Mesendoderm (in vitro differentiated cells): ENCODE measurements at regions not wholly inside any gene's neighbourhood (a gene's known extent, or its start where the extent isn't known, plus 50 kb on each side); places are given as distances from the start of the nearest gene placed in this dataset.
A peak's percentile ranks its signal among the peaks of the same experiment; 100 is the strongest.

Source experiments
- DNase-seq: peaks from one replicate; pipeline ENCODE4 v3.0.0; 2013
- H2AK5ac ChIP-seq: 2 replicates; pipeline ENCODE4 v1.6.1; 2013; ENCODE audit warnings: low read length, inconsistent platforms
- H2BK120ac ChIP-seq: 2 replicates; pipeline ENCODE4 v1.6.1; 2013; ENCODE audit warnings: low read depth, mild to moderate bottlenecking, low read length, moderate library complexity, mixed read lengths
- H2BK15ac ChIP-seq: replicated peaks from 2 replicates; pipeline ENCODE4 v1.6.1; 2013; ENCODE audit warnings: low read depth, mild to moderate bottlenecking, moderate library complexity
- H2BK5ac ChIP-seq: 2 replicates; pipeline ENCODE4 v1.6.1; 2013; ENCODE audit warnings: low read length, inconsistent platforms
- H3K18ac ChIP-seq: 2 replicates; pipeline ENCODE4 v1.6.1; 2013; ENCODE audit warnings: mild to moderate bottlenecking, low read length, mixed read lengths
- H3K23ac ChIP-seq: one replicate; pipeline ENCODE4 v1.6.1; 2013; ENCODE audit warnings: low read length
- H3K27ac ChIP-seq: 2 replicates; pipeline ENCODE4 v1.5.1; 2013; ENCODE audit warnings: low read depth, mild to moderate bottlenecking, inconsistent platforms, low read length, moderate library complexity
- H3K27me3 ChIP-seq: 2 replicates; pipeline ENCODE4 v1.6.1; 2013; ENCODE audit warnings: low read length, control low read depth, mild to moderate bottlenecking, inconsistent platforms; ENCODE audit not compliant: insufficient read depth, poor library complexity
- H3K36me3 ChIP-seq: 2 replicates; pipeline ENCODE4 v1.6.1; 2013; ENCODE audit warnings: low read length, inconsistent platforms; ENCODE audit not compliant: control insufficient read depth, insufficient read depth
- H3K4ac ChIP-seq: one replicate; pipeline ENCODE4 v1.6.1; 2013; ENCODE audit warnings: low read depth, mild to moderate bottlenecking, low read length, moderate library complexity
- H3K4me1 ChIP-seq: 2 replicates; pipeline ENCODE4 v1.6.1; 2013; ENCODE audit warnings: low read depth, low read length, inconsistent platforms; ENCODE audit not compliant: control insufficient read depth
- H3K4me2 ChIP-seq: 2 replicates; pipeline ENCODE4 v1.6.1; 2013; ENCODE audit warnings: low read length
- H3K4me3 ChIP-seq: 2 replicates; pipeline ENCODE4 v1.5.1; 2013; ENCODE audit warnings: mild to moderate bottlenecking, low read length
- H3K56ac ChIP-seq: one replicate; pipeline ENCODE4 v1.6.1; 2013; ENCODE audit warnings: low read length
- H3K79me1 ChIP-seq: 2 replicates; pipeline ENCODE4 v1.6.1; 2013; ENCODE audit warnings: low read length, inconsistent platforms
- H3K79me2 ChIP-seq: 2 replicates; pipeline ENCODE4 v1.6.1; 2013; ENCODE audit warnings: mild to moderate bottlenecking, low read length; ENCODE audit not compliant: control insufficient read depth, insufficient read depth
- H3K9ac ChIP-seq: 2 replicates; pipeline ENCODE4 v1.6.1; 2013; ENCODE audit warnings: low read length, inconsistent platforms
- H4K5ac ChIP-seq: one replicate; pipeline ENCODE4 v1.6.1; 2013; ENCODE audit warnings: low read length
- H4K8ac ChIP-seq: one replicate; pipeline ENCODE4 v1.6.1; 2013; ENCODE audit warnings: low read depth, mild to moderate bottlenecking, control low read depth, low read length, moderate library complexity
- WGBS: extraction: QIAGEN DNeasy Blood & Tissue Kit; methylation state at CpG from one replicate; pipeline ENCODE4 v1.1.7; 2013; ENCODE audit warnings: low lambda C conversion rate, missing lambda C conversion rate; ENCODE audit not compliant: insufficient coverage; ENCODE audit errors: extremely low coverage; 5-methylcytosine and 5-hydroxymethylcytosine counted together

DNA sequence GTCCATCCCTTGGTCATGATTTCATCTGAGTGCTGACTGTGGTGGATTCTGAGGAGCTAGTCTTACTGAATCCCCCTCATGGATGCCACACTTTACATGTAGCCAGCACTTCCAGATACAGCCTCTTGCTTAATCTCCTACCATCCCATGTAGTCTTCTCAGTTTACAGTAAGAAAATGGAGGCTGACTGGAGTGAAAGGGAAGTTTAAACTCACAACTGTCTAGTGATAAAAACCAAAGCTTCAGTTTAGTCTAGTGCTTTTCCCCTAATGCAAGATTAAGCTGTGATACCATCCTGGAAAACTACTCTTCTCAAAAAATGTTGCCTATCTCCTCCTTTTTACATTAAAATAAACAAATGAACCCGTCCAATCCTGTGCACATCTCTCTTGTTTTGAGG lies 146.8 kb upstream of the HES1 start:
- Histone ChIP-seq H3K27ac (no peak overlapping the region), H3K18ac (no peak overlapping the region), H3K23ac (no peak overlapping the region), H3K27me3 (no peaks in the 10 kb centered on the region), H3K9ac (no peak overlapping the region), H4K5ac (no peak overlapping the region), H3K4me3 (no peak overlapping the region), H3K4me2 (no peak overlapping the region), H3K56ac (no peak overlapping the region), H3K4me1 (peaks cover 4% of the 10 kb centered on the region), H2BK120ac (no peak overlapping the region), H2BK5ac (no peak overlapping the region), H3K4ac (no peak overlapping the region), H2BK15ac (no peak overlapping the region), H4K8ac (no peak overlapping the region), H3K79me1 (no peaks in the 10 kb centered on the region), H3K79me2 (no peaks in the 10 kb centered on the region), H2AK5ac (no peak overlapping the region), H3K36me3 (no peaks in the 10 kb centered on the region)
- no peak for DNase-seq
- whole genome bisulfite sequencing, result no CpG with 5 or more reads among the region's 1 CpG

DNA sequence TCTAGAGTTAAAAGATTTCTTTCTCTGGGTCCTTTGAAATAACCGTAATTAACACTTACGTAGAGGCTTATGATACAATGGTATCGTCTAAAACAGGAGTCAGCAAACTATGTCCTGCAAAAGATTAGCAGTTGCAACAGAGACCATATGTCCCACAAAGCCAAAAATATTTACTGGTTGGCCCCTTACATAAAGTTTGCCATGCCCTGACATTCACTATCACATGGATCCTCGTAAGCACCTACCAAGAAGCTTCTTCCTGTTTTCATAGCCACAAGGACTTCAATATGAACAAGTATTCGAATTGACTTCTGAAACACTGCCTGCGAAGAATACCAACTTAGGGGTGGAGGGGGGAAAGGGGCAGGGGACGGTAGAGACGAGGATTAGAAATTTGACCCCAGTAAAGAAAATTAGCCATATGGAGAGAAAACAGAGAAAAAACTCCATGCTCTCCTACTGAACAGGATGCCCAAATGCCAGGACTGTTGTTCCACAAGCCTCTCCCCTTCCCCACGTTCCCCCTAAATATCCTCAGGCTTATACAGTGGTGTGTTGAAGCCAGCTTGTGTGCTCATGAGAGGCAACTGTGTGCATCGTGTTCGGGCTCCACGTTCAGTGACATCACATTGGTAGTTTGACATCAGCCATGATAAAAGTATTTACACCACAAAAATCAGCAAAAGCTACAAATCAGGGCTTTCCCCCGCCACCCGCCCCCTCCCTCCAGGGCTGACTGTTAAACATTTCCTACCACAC lies 144.1 kb upstream of the HES1 start:
- WGBS, result no CpG with 5 or more reads among the region's 14 CpGs
- H3K4me2 ChIP-seq, result no peak overlapping the region

DNA sequence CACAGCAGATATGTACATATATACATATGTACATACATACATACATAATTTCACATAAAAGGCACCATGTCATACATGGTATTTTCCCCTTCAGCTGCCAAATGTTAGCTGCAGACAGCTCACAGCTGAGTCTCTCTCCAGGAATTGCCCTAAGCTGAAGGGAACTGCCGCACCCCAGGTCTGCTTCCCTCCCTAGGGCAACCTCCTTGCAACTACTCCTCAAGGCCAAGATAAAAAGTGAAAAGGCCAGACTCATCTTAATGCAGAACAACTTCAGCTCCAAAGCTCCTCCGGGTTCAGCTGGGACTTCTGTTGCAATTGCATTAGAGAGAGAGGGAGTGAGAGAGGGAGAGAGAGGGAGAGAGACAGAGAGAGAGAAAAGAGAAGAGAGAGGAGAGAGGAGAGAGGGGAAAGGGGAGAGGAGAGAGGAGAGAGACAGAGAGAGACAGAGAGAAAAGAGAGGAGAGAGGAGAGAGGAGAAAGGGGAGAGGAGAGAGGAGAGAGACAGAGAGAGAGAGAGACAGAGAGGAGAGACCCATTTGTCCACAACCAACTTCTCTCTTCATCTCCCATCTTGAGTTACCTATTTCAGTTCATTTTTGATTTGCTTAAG lies 143.4 kb upstream of the HES1 start:
- Histone ChIP-seq H2BK15ac (no peak overlapping the region), H2BK120ac (no peak overlapping the region), H3K27me3 (no peaks in the 10 kb centered on the region), H3K4me1 (peaks cover 13% of the 10 kb centered on the region), H4K8ac (no peak overlapping the region), H2AK5ac (no peak overlapping the region), H2BK5ac (no peak overlapping the region), H3K4me2 (no peak overlapping the region), H4K5ac (no peak overlapping the region), H3K9ac (no peak overlapping the region), H3K27ac (no peak overlapping the region), H3K4me3 (no peak overlapping the region), H3K4ac (no peak overlapping the region), H3K23ac (no peak overlapping the region), H3K36me3 (no peaks in the 10 kb centered on the region), H3K79me1 (no peaks in the 10 kb centered on the region), H3K56ac (peak overlapping the region; percentile 6), H3K18ac (no peak overlapping the region), H3K79me2 (no peaks in the 10 kb centered on the region)
- DNase-seq, result no peak
- no CpG with 5 or more reads among the region's 2 CpGs for WGBS

More for the DNA sequence above, 144.1 kb upstream of the HES1 start:
- Histone ChIP-seq H2BK5ac (no peak overlapping the region), H3K36me3 (no peaks in the 10 kb centered on the region), H4K5ac (no peak overlapping the region), H4K8ac (no peak overlapping the region), H3K56ac (peak overlapping the region; percentile 61), H3K18ac (no peak overlapping the region), H3K4me3 (no peak overlapping the region), H3K27ac (no peak overlapping the region), H3K27me3 (no peaks in the 10 kb centered on the region), H3K79me2 (no peaks in the 10 kb centered on the region), H2BK120ac (no peak overlapping the region), H3K4ac (no peak overlapping the region), H2BK15ac (peak overlapping the region; percentile 60), H3K4me1 (peaks cover 12% of the 10 kb centered on the region), H3K23ac (no peak overlapping the region), H3K79me1 (no peaks in the 10 kb centered on the region), H2AK5ac (peak overlapping the region; percentile 72), H3K9ac (no peak overlapping the region)
- DNase-seq, result no peak

DNA sequence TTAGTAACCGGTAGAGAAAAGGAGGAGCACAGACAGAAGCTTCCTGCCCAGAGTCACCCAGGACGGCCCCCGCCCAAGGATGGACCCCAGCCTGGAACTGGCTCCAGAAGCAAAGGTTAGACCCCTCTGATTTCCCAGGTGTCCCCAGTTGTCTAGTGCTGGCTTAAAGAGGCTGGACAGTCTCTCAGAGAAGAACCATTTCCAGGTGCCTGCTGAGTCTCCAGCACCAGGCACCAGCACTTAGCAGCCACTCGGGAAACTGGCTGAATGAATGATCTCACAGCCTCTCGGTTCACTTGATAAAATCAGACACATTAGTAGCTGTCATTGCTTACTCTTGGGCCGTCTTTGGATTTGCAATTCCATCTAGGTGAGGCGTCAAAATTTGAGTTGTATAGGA lies 139.7 kb upstream of the HES1 start:
- DNase-seq, result no peak
- H3K4me2 ChIP-seq, result no peak overlapping the region
- H3K27me3 ChIP-seq, result no peaks in the 10 kb centered on the region
- no peak overlapping the region for H2BK15ac ChIP-seq
- H4K5ac ChIP-seq, result no peak overlapping the region
- no peak overlapping the region for H3K23ac ChIP-seq
- no peak overlapping the region for H3K56ac ChIP-seq
- H3K79me1 ChIP-seq, result no peaks in the 10 kb centered on the region
- H3K9ac ChIP-seq, result no peak overlapping the region
- H2AK5ac ChIP-seq, result no peak overlapping the region
- H3K18ac ChIP-seq, result peak overlapping the region; percentile 6
- H3K4ac ChIP-seq, result no peak overlapping the region
- no peak overlapping the region for H2BK120ac ChIP-seq
- no peaks in the 10 kb centered on the region for H3K36me3 ChIP-seq
- H3K79me2 ChIP-seq, result no peaks in the 10 kb centered on the region
- H3K27ac ChIP-seq, result no peak overlapping the region
- H3K4me3 ChIP-seq, result no peak overlapping the region
- peaks cover 14% of the 10 kb centered on the region for H3K4me1 ChIP-seq
- H2BK5ac ChIP-seq, result no peak overlapping the region
- no peak overlapping the region for H4K8ac ChIP-seq
- WGBS, result no CpG with 5 or more reads among the region's 7 CpGs

DNA sequence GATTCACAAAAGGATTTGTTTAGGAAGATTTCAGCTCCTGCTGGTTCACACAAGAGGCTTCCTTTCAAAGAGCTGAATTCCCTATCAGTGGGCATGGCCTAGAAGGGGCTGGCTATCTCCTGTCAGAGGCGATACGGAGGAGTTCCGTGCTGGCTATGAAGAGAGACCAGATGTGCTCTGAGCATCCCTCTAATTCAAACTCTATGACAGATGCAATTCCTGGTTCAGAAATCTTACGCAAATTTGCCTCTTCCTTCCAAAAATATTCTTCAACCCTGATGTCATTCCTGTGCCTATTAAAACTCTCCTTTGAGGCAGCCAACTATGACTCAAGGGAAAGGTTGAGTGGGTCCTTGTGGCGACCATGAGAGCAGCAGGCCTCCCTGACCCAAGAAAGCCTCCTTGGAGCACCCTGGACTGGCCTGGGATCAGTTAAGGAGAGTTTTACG lies 139.3 kb upstream of the HES1 start:
- Histone ChIP-seq H3K18ac (no peak overlapping the region), H2BK15ac (no peak overlapping the region), H3K27ac (no peak overlapping the region), H3K4me2 (no peak overlapping the region), H3K36me3 (no peaks in the 10 kb centered on the region), H3K4ac (no peak overlapping the region), H2BK5ac (no peak overlapping the region), H3K23ac (no peak overlapping the region), H3K27me3 (no peaks in the 10 kb centered on the region), H3K4me1 (peaks cover 14% of the 10 kb centered on the region), H3K79me1 (no peaks in the 10 kb centered on the region), H3K9ac (no peak overlapping the region), H2AK5ac (no peak overlapping the region), H3K79me2 (no peaks in the 10 kb centered on the region), H3K56ac (peak overlapping the region; percentile 22), H2BK120ac (no peak overlapping the region), H4K5ac (no peak overlapping the region), H4K8ac (no peak overlapping the region), H3K4me3 (no peak overlapping the region)
- peak; percentile 81 for DNase-seq
- WGBS, result no CpG with 5 or more reads among the region's 6 CpGs
